Ascending aorta (tissue), 2 donors: ENCODE measurements at regions not wholly inside any gene's neighbourhood (a gene's known extent, or its start where the extent isn't known, plus 50 kb on each side); places are given as distances from the start of the nearest gene placed in this dataset.

Experiments used
- DNase-seq, 2 donors: peaks; one replicate each; pipeline ENCODE4 v3.0.0-alpha.2; 2019; ENCODE audit warnings: low spot score in 2 of 2
- H3K27ac ChIP-seq, 2 donors: fragments of 200-600 bp; sonication (generic); one replicate each; pipeline ENCODE4 v1.5.1; 2016 to 2017; ENCODE audit warnings: mild to moderate bottlenecking in 1 of 2
- H3K27me3 ChIP-seq: fragments of 200-600 bp; sonication (generic); one replicate; pipeline ENCODE4 v1.5.1; 2017
- H3K36me3 ChIP-seq, 2 donors: fragments of 200-600 bp; sonication (generic); one replicate each; pipeline ENCODE4 v1.5.1; 2016
- H3K4me1 ChIP-seq, 2 donors: fragments of 200-600 bp; sonication (generic); one replicate each; pipeline ENCODE4 v1.5.1; 2016 to 2017; ENCODE audit warnings: mild to moderate bottlenecking in 1 of 2
- H3K4me3 ChIP-seq, 2 donors: fragments of 200-600 bp; sonication (generic); one replicate each; pipeline ENCODE4 v1.5.1; 2016 to 2017; ENCODE audit warnings: mild to moderate bottlenecking in 1 of 2
- H3K9me3 ChIP-seq, 2 donors: fragments of 200-600 bp; sonication (generic); one replicate each; pipeline ENCODE4 v1.5.1; 2016
- CTCF ChIP-seq, 3 experiments: fragments of 200-600 bp in 2 of 3; fragments of 450-650 bp in 1 of 3; sonication (generic) in 2 of 3; IDR thresholded peaks; one replicate each; pipeline ENCODE4 v1.5.1; 2016 to 2019; ENCODE audit warnings: antibody characterized with exemption in 3 of 3, mild to moderate bottlenecking in 1 of 3, moderate library complexity in 1 of 3
- intact Hi-C: fragments of 100-400 bp; cut with DNase I; formaldehyde crosslinking; loops from one replicate; pipeline ENCODE4 v1.15.1; 2023

- intact Hi-C loops = no loop called here
- H3K27me3 ChIP-seq = no peaks in the 10 kb centered on the region
- H3K4me3 ChIP-seq = no peak overlapping the region
- DNase-seq = no peak
- H3K4me1 ChIP-seq = peaks cover 4 to 19% of the 10 kb centered on the region in 2 donors
- H3K36me3 ChIP-seq = no peaks in the 10 kb centered on the region
- H3K27ac ChIP-seq = peak overlapping the region in 1 of 2 donors; percentile 22
- H3K9me3 ChIP-seq = no peaks in the 10 kb centered on the region
- no peak for TF ChIP-seq CTCF (IDR thresholded peaks at IDR 0.05)
Measured at GRCh38 chr2:47310801-47311560, 58.1 kb upstream of the EPCAM start.

- TF ChIP-seq CTCF (IDR thresholded peaks at IDR 0.05) = no peak
- no peak for DNase-seq
- Histone ChIP-seq H3K36me3 (no peaks in the 10 kb centered on the region), H3K27ac (no peak overlapping the region), H3K4me1 (peaks cover 4 to 19% of the 10 kb centered on the region in 2 donors), H3K27me3 (no peaks in the 10 kb centered on the region), H3K9me3 (no peaks in the 10 kb centered on the region), H3K4me3 (no peak overlapping the region)
- intact Hi-C loops = no loop called here
Measured at GRCh38 chr2:47309952-47310800, 58.9 kb upstream of the EPCAM start.

- no peak overlapping the region for H3K4me3 ChIP-seq
- DNase-seq = no peak
Measured at GRCh38 chr2:47309472-47309951, 59.6 kb upstream of the EPCAM start.

GRCh38 chr2:47307066-47307465, 62.0 kb upstream of the EPCAM start:
- no peak for TF ChIP-seq CTCF (IDR thresholded peaks at IDR 0.05)
- intact Hi-C loops = no loop called here
- no peaks in the 10 kb centered on the region for H3K36me3 ChIP-seq

More at GRCh38 chr2:47309472-47309951, 59.6 kb upstream of the EPCAM start:
- no peak overlapping the region for H3K27ac ChIP-seq
- intact Hi-C loops = no loop called here
- no peaks in the 10 kb centered on the region for H3K9me3 ChIP-seq
- no peaks in the 10 kb centered on the region for H3K27me3 ChIP-seq
- TF ChIP-seq CTCF (IDR thresholded peaks at IDR 0.05) = no peak
- H3K36me3 ChIP-seq = no peaks in the 10 kb centered on the region
- peaks cover 4 to 19% of the 10 kb centered on the region in 2 donors for H3K4me1 ChIP-seq

GRCh38 chr2:47304654-47305053, 64.5 kb upstream of the EPCAM start:
- H3K36me3 ChIP-seq = no peaks in the 10 kb centered on the region
- H3K4me1 ChIP-seq = peaks cover 0 to 1% of the 10 kb centered on the region in 2 donors
- H3K27ac ChIP-seq = no peak overlapping the region
- DNase-seq = no peak
- no peaks in the 10 kb centered on the region for H3K9me3 ChIP-seq
- H3K27me3 ChIP-seq = no peaks in the 10 kb centered on the region
- intact Hi-C loops = no loop called here
- H3K4me3 ChIP-seq = no peak overlapping the region
- no peak for TF ChIP-seq CTCF (IDR thresholded peaks at IDR 0.05)

More at GRCh38 chr2:47307066-47307465, 62.0 kb upstream of the EPCAM start:
- H3K9me3 ChIP-seq = no peaks in the 10 kb centered on the region
- no peak overlapping the region for H3K27ac ChIP-seq
- peaks cover 4 to 19% of the 10 kb centered on the region in 2 donors for H3K4me1 ChIP-seq
- no peak overlapping the region for H3K4me3 ChIP-seq
- H3K27me3 ChIP-seq = no peaks in the 10 kb centered on the region
- DNase-seq = no peak
